HUES64 (cell line): ENCODE measurements at regions not wholly inside any gene's neighbourhood (a gene's known extent, or its start where the extent isn't known, plus 50 kb on each side); places are given as distances from the start of the nearest gene placed in this dataset.
"Not testable (repeated sequence)": the region's sequence is repeated elsewhere in the genome, so short reads cannot be mapped to it uniquely, and the experiment has no call there.

Experiments
- H3K27ac ChIP-seq: 2 replicates; pipeline ENCODE4 v1.7.0; 2013; ENCODE audit warnings: low read depth, low read length, inconsistent platforms
- H3K27me3 ChIP-seq: 2 replicates; pipeline ENCODE4 v1.6.1; 2013; ENCODE audit warnings: mild to moderate bottlenecking, low read length; ENCODE audit not compliant: insufficient read depth
- H3K36me3 ChIP-seq: 2 replicates; pipeline ENCODE4 v1.6.1; 2013; ENCODE audit warnings: mild to moderate bottlenecking, low read length; ENCODE audit not compliant: insufficient read depth
- H3K4me1 ChIP-seq: 2 replicates; pipeline ENCODE4 v1.6.1; 2013; ENCODE audit warnings: mild to moderate bottlenecking, low read length, moderate library complexity; ENCODE audit not compliant: insufficient read depth
- H3K4me3 ChIP-seq: 2 replicates; pipeline ENCODE4 v1.5.1; 2013; ENCODE audit warnings: mild to moderate bottlenecking, low read length, moderate library complexity
- H3K9ac ChIP-seq: 2 replicates; pipeline ENCODE4 v1.6.1; 2013; ENCODE audit warnings: mild to moderate bottlenecking, low read depth, low read length
- H3K9me3 ChIP-seq: 2 replicates; pipeline ENCODE4 v1.6.1; 2013; ENCODE audit warnings: low read depth, low read length; ENCODE audit not compliant: insufficient read depth
- WGBS: fragments of 150-250, 120-280 bp; methylation state at CpG from one replicate; pipeline ENCODE4 v1.1.7; 2013; ENCODE audit warnings: missing lambda C conversion rate; 5-methylcytosine and 5-hydroxymethylcytosine counted together

DNA sequence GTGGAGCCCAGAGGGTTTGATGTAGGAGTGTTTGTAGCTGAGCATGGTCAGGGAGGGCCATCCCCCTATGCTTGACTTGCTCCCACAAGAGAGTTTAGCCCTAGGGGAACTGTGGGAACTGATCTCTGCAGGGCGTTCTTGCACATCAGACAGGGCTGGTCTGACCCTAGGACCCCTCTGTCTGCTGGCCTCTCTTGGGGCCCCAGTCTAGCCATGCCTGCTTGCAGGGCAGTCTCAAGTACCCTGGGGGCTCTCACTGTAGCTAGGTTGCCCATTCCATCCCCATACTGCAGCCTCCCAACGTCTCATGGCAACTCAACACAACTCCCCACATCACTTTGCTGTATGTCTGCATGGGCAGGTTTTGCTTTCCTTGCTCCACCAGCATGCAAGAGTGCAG, 1250.7 kb upstream of the B3GALT2 start:
- no peaks in the 10 kb centered on the region for H3K9me3 ChIP-seq
- H3K27me3 ChIP-seq, result no peaks in the 10 kb centered on the region
- no peak overlapping the region for H3K27ac ChIP-seq
- H3K36me3 ChIP-seq, result no peaks in the 10 kb centered on the region
- H3K9ac ChIP-seq, result no peak overlapping the region
- H3K4me3 ChIP-seq, result no peak overlapping the region
- 91% methylated on average over 2 of the region's 2 CpGs for WGBS
- H3K4me1 ChIP-seq, result no peaks in the 10 kb centered on the region

DNA sequence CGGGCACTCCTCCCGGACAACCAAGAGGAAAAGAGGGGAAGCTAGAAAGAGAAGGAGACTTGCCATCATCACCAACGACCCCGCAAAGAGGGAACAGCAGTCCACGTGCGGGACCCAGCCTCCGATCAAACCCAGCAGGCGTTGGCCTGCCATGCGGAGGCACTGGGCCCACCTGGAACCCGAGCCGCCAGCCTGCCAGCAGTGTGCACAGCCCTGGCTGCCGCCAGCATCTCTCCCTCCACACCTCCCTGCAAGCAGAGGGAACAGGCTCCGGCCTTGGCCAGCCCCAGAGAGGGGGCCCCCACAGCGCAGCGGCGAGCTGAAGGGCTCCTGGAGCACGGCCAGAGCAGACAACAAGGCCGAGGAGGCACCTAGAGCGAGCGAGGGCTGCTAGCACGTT, 1244.7 kb upstream of the B3GALT2 start:
- no peaks in the 10 kb centered on the region for H3K9me3 ChIP-seq
- no peak overlapping the region for H3K4me3 ChIP-seq
- H3K27ac ChIP-seq, result no peak overlapping the region
- WGBS, result 92% methylated on average over 21 of the region's 21 CpGs
- H3K36me3 ChIP-seq, result no peaks in the 10 kb centered on the region
- H3K4me1 ChIP-seq, result no peaks in the 10 kb centered on the region
- H3K27me3 ChIP-seq, result no peaks in the 10 kb centered on the region
- H3K9ac ChIP-seq, result no peak overlapping the region

DNA sequence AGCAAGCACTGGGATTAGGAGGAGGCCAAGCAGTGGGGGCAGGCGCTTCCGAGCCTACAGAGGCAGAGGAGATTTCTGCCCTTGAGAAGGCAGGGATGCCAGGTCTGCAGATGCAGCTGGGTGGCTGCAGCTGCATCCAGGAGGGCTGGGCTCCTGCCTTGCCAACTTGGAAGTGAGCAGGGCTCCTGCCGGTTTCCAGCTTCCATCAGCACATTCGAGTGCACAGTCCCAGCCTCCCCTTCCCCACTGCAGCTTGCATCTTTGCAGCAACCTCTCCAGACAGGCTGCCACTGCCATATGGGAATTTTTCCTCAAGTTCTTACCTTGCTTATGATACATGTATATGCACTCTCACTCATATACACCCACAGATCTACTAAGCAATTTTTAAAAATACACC, 1234.3 kb upstream of the B3GALT2 start:
- H3K27me3 ChIP-seq, result no peaks in the 10 kb centered on the region
- H3K9ac ChIP-seq, result no peak overlapping the region
- WGBS, result 94% methylated on average over 4 of the region's 4 CpGs
- no peak overlapping the region for H3K27ac ChIP-seq
- H3K4me3 ChIP-seq, result no peak overlapping the region
- H3K36me3 ChIP-seq, result no peaks in the 10 kb centered on the region
- no peaks in the 10 kb centered on the region for H3K4me1 ChIP-seq
- H3K9me3 ChIP-seq, result peaks cover 33% of the 10 kb centered on the region

DNA sequence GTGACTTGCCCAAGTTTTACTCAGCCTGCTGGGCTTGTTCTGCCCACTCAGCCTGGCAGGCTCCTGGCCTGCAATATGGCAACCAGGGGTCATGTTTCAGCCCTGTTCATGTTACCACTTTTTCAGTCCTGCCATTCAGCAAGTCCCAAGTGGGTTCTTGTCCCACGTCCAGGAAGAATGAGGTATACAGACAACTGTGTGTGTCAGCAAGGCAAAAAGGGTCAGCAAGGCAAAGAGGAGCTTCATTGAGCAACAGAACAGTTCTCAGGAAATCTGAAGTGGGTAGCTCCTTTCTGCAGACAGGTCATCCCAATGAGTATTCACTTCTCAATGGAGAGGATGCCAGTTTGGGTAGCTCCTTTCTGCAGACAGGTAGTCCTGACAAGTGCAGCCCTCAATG, 1233.3 kb upstream of the B3GALT2 start:
- no peak overlapping the region for H3K4me3 ChIP-seq
- 92% methylated on average over 1 of the region's 1 CpG for WGBS
- H3K9me3 ChIP-seq, result peaks cover 33% of the 10 kb centered on the region
- no peak overlapping the region for H3K27ac ChIP-seq
- no peaks in the 10 kb centered on the region for H3K36me3 ChIP-seq
- H3K9ac ChIP-seq, result no peak overlapping the region
- H3K4me1 ChIP-seq, result no peaks in the 10 kb centered on the region
- no peaks in the 10 kb centered on the region for H3K27me3 ChIP-seq

DNA sequence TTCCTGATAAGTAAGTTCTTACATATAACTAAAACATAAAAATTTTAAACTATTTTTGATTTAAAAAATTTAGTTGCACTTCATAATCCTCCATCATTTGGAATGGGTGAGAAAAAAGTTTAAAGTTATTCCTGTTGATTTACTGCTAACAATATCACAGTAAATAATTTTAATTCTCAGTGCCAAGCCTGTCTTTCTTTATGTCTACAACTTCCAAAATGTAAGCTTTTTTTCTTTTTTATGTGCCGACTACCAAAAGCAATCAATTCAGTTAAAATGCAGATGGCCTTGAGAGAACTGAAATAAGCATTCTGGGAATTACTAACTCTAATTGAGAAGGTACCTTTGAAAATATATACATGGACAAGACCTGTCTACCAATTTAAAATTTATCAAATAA, 1224.3 kb upstream of the B3GALT2 start:
- no peaks in the 10 kb centered on the region for H3K9me3 ChIP-seq
- H3K36me3 ChIP-seq, result no peaks in the 10 kb centered on the region
- H3K4me1 ChIP-seq, result no peaks in the 10 kb centered on the region
- 100% methylated on average over 1 of the region's 1 CpG for WGBS
- H3K27ac ChIP-seq, result no peak overlapping the region
- H3K9ac ChIP-seq, result no peak overlapping the region
- no peaks in the 10 kb centered on the region for H3K27me3 ChIP-seq
- no peak overlapping the region for H3K4me3 ChIP-seq

DNA sequence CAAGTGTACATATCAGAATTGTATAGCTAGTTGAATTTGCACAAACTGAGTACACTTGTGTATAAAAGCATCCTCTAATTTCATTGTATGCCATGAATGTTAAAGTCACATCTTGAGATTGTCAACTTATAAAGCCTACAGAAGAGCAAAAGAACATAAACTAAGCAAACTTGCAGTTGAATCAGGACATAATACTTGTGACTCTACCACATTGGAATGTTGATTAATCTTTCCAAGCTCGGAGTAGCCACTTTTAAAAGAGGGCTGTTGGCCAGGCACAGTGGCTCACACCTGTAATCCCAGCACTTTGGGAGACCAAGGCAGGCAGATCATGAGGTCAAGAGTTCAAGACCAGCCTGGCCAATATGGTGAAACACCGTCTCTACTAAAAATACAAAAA, 1220.8 kb upstream of the B3GALT2 start:
- H3K9me3 ChIP-seq, result not testable (repeated sequence)

DNA sequence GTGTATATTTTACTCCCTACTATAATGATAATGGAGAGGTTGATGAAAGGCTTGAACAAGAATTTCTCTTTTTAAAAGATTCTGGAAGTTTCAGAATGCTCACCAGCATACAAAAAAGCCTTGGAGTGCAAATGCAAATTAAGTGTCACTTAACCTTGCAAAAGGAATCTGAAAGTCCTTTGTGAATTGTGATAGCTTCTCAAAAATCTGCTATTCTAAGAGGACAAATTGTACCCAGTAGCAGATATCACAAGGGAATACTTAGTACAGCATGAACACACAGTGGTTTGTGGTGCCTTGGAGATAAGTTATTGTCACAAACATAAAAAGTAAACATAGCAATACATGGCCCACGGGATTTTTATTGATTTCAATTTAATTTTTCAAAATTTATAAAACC, 1208.3 kb upstream of the B3GALT2 start:
- Histone ChIP-seq H3K27ac (no peak overlapping the region), H3K4me3 (no peak overlapping the region), H3K36me3 (no peaks in the 10 kb centered on the region), H3K4me1 (peaks cover 10% of the 10 kb centered on the region; the same call in 1 of the 2 replicates), H3K9ac (no peak overlapping the region), H3K27me3 (no peaks in the 10 kb centered on the region), H3K9me3 (no peaks in the 10 kb centered on the region)
- no CpG with 5 or more reads among the region's 1 CpG for WGBS

More for the DNA sequence above, 1220.8 kb upstream of the B3GALT2 start:
- not testable (repeated sequence) for H3K27me3 ChIP-seq, H3K36me3 ChIP-seq, H3K4me1 ChIP-seq, H3K9ac ChIP-seq, H3K4me3 ChIP-seq, H3K27ac ChIP-seq
- WGBS, result 95% methylated on average over 2 of the region's 2 CpGs

DNA sequence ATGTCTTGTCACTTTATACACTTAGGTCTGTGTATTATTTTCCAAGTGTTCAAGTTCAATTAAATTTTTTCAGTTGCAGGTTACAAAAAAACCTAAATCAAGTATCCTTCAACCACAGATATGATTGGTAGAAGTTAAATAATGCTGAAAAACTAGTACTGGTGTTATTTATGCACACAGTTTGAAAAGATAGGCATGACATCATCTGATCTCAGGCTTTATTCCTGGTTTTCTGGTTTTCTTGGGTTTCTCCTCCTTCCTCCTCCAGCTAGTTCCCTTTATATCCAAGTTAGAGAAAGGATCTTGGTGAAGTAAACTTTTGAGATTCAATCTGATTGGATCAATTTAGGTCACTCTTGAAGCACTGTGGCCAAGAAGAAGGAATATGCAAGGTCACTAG, 1201.1 kb upstream of the B3GALT2 start:
- Histone ChIP-seq H3K36me3 (no peaks in the 10 kb centered on the region), H3K4me1 (no peaks in the 10 kb centered on the region), H3K4me3 (no peak overlapping the region), H3K27ac (no peak overlapping the region), H3K9ac (no peak overlapping the region), H3K9me3 (no peaks in the 10 kb centered on the region), H3K27me3 (no peaks in the 10 kb centered on the region)

DNA sequence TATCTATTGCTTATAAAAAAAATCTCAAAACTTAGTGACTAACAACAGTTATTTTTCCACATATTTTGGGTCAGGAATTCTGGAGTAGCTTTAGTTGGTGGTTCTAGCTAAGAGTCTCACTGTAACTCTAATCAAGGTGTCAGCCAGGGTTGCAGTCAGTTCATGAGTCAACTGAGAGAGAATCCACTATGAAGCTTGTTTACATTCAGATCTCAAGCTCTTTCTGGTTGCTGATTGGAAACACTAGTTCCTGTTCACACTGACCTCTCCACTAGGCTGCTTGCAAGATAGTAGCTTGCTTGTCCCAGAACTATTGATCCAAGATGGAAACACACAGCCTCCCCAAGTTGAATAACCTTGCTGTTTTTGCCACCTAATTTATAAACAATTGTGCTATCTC, 1192.1 kb upstream of the B3GALT2 start:
- Histone ChIP-seq H3K27me3 (no peaks in the 10 kb centered on the region), H3K27ac (no peak overlapping the region), H3K4me3 (no peak overlapping the region), H3K4me1 (no peaks in the 10 kb centered on the region), H3K9me3 (no peaks in the 10 kb centered on the region), H3K36me3 (no peaks in the 10 kb centered on the region), H3K9ac (no peak overlapping the region)

DNA sequence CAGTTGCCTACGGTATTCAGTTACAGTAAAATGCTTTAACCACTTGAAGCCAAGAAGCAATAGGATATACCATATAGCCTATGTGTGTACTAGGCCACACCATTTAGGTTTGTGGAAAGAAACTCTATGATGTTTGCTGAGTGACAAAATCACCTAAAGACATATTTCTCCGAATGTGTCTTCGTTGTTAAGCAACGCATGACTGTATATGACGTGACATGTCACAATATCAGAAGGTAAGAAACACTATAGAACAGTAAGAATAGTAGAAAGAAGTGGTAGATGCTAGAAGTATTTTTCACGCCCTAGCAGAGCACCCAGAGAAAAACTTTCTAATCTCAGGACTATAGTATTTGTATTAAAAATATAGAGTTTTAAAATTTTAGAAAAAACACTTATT, 1188.2 kb upstream of the B3GALT2 start:
- Histone ChIP-seq H3K27ac (no peak overlapping the region), H3K9me3 (no peaks in the 10 kb centered on the region), H3K27me3 (no peaks in the 10 kb centered on the region), H3K4me1 (no peaks in the 10 kb centered on the region), H3K4me3 (no peak overlapping the region), H3K36me3 (no peaks in the 10 kb centered on the region), H3K9ac (no peak overlapping the region)
- WGBS, result 95% methylated on average over 5 of the region's 6 CpGs

DNA sequence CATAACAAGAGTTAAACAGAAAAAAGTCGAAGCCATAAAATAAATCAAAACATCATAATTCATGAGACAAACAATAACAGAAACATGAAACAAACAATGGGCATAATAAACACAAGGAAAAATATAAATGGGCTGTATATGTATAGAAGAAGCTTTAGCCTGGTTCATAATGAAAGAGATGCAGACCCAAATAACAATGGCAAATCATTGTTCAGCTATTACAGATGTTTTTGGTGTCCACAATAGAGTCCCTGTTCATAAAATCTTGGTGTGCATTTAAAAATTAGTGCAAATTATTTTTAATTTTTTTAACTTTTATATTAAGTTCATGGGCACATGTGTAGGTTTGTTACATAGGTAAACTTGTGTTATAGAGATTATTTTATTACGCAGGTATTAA, 1185.9 kb upstream of the B3GALT2 start:
- Histone ChIP-seq H3K4me3 (no peak overlapping the region), H3K36me3 (no peaks in the 10 kb centered on the region), H3K9ac (no peak overlapping the region), H3K4me1 (no peaks in the 10 kb centered on the region), H3K9me3 (no peaks in the 10 kb centered on the region), H3K27ac (no peak overlapping the region), H3K27me3 (no peaks in the 10 kb centered on the region)
- no CpG with 5 or more reads among the region's 2 CpGs for WGBS

DNA sequence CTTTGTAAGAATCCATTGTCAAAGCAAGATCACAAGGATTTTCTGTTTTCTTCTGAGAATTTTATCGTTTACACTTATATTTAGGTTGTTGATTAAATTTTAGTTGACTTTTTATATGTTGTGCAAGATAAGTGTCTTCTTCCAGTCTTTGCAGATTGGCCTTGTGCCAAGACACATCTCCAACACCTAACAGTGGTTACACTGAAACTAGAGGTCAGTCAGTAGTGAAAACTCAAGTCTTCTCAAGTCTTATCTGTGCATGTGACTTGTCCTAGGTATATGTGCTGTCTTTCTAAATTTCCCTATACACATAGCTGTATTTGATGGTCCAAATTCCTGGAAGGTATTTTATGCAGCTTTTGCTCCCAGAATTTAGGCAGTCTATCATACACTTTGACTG, 1183.2 kb upstream of the B3GALT2 start:
- WGBS, result 100% methylated on average over 1 of the region's 1 CpG
- Histone ChIP-seq H3K4me3 (no peak overlapping the region), H3K9me3 (no peaks in the 10 kb centered on the region), H3K36me3 (no peaks in the 10 kb centered on the region), H3K27me3 (no peaks in the 10 kb centered on the region), H3K9ac (no peak overlapping the region), H3K27ac (no peak overlapping the region), H3K4me1 (no peaks in the 10 kb centered on the region)
